HG03135 (cell line): ENCODE measurements at regions not wholly inside any gene's neighbourhood (a gene's known extent, or its start where the extent isn't known, plus 50 kb on each side); places are given as distances from the start of the nearest gene placed in this dataset.

Source experiments
- ATAC-seq: cut with Tn5 transposase; IDR thresholded peaks from one replicate; pipeline ENCODE4 v1.9.1; 2021; ENCODE audit warnings: mild to moderate bottlenecking, moderate library complexity; ENCODE audit not compliant: unreplicated experiment

GRCh38 chr14:85295318-85295717, 234.6 kb upstream of the FLRT2 start:
- ATAC-seq: no peak

GRCh38 chr14:85296456-85297210, 233.3 kb upstream of the FLRT2 start:
- no peak for ATAC-seq

GRCh38 chr14:85300107-85300506, 229.8 kb upstream of the FLRT2 start:
- no peak for ATAC-seq

- no peak for ATAC-seq
Observed at GRCh38 chr14:85301506-85301905, 228.4 kb upstream of the FLRT2 start.

DNA sequence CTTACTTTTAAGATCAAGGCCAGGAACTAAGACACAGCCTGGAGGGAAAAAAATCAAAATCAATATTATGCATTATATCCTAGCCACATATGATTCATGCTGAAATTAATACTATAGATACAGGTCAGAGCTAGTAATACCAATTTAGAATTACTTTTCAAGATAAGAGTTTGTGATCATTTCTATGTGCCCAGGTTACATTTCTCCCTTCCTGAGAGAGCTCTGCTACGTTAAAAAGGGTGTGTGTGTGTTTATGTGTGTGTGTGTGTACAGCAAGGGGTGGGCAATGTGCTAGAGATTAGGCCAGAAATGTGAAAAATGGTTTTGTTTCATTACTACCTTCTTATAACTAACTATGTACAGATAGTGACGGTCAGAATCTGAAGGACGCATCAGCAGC, 223.9 kb upstream of the FLRT2 start:
- no peak for ATAC-seq

DNA sequence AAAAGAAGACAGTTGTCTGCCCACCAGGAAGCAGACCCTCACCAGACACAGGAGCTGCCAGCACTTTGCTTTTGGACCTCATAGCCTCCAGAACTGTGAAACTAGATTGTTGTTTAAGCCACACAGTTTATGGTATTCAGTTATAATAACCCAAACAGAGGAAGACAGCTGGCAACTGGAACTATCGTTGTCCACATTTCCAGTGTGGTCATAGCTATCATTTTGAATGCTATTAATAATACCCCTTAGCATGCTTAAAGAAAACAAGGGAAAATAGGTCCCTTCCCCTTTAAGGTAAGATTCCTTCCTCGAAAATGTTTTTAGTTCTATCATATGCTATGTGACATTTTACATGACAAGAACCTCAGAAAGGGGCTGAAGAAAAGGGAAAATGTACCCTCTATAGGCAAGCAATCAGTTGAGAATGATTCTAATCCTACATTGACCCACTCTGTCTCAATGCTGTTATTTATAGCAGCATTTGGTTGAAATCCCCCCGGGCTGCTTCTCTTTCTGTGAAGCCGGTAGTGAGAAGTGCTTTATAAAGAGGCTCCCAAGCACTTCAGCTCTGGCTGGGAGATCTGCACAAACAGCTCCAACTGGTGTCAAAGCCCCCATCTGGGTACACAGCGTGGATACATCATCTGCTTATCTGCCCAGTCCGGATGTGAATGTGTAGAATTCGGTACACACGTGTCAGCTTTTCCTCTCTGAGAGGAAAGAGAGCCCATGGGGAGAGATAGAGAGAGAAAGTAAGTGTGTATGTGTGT, 221.2 kb upstream of the FLRT2 start:
- no peak for ATAC-seq

- ATAC-seq: no peak
Observed at GRCh38 chr14:85310491-85311272, 219.3 kb upstream of the FLRT2 start.

GRCh38 chr14:85313560-85314207, 216.3 kb upstream of the FLRT2 start:
- ATAC-seq: no peak

- no peak for ATAC-seq
Observed at GRCh38 chr14:85315290-85315689, 214.7 kb upstream of the FLRT2 start.

DNA sequence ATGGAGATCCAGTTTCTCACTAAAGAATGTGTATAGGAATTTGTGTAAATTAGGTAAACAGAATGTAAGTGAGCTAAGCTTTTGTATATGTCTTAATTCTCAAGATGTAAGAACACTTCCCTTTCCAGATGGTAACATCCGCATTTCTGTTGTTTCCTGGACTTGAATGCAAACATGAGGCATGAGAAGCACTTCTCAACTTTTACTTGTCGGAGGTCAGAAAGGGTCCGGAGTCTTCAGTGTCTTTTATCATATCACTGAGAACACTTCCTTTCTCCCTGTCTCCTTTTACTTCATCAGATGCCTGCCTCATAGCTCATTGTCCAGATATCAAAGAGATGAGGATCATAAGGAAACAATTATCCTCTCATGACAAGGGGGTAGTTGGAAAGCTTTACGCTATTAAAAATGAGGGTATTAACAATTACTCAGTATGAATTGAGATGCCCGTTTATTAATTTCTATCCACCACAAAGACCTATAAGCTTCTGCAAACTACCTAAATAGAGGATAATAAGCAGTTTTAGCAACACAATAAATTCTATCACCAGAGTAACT, 214.1 kb upstream of the FLRT2 start:
- no peak for ATAC-seq

GRCh38 chr14:85316701-85317410, 213.1 kb upstream of the FLRT2 start:
- no peak for ATAC-seq

DNA sequence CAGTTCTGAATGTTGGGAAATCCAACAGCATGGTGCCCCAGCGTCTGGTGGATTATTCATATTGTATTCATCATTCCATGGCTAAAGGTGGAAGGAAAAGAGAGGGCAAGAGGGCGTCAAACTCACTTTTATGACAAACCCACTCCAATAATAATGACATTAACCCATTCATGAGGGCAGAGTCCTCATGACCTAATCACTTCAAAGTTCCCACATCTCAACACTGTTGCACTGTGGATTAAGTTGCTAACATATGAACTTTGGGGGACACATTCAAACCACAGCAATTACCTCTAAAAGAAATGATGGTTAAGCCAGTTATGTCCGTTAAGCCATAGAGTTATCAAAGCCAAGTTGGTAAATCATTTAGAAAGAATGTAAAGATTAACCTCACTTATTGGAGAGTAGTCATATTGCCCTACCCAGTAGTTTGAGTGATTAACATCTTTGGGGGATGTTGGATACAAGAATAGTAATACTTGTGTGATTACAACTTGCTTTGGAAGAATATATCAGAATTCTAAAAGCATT, 212.4 kb upstream of the FLRT2 start:
- ATAC-seq: no peak

DNA sequence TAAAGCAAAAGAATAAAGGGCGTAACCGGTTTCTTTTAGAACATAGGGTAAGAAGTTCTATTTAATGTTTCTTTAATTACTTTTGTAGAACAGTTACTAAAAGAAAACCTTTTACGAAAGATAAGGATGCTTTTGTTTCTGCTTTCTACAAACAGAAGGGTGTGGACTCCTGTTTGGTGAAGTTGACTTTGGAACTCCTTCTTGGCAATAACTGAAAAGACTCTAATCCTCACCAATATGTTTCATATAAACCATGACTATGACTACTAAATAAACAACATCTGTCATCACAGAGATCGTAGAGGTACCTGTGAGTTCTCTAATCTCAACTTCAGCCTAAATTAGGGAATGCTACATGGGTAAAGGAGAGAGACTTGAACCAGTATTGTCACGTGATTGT, 210.8 kb upstream of the FLRT2 start:
- no peak for ATAC-seq

DNA sequence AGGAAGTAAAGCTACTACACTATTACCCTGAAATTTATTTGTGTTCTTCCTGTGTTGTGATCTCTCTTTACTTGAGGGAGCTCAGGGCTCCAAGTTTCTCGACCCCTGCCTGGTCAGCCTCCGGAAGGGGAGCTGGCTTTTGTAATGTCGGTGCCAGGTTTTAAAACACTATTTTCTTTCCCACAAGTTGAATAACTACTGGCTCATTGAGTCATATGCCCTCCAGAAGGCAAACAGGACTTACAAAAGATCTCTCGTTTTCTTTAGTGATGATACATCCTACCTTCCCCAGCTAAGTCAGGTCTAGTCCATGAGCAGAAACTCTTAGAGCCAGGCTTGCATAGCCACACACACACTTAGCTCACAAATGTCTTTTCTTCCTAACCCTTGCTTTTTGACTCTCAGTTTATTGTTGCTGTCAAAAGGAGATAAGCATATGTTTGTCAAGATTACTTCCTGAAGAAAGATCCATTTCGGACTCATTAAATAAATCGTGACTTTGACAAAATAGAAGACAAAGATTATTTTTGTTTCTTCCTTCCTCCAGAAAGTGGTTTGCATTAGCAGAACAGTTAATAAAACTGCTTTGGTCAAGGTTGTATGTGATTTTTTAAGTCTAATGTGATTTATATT, 209.8 kb upstream of the FLRT2 start:
- ATAC-seq: no peak

GRCh38 chr14:85325134-85326017, 204.6 kb upstream of the FLRT2 start:
- ATAC-seq: no peak

DNA sequence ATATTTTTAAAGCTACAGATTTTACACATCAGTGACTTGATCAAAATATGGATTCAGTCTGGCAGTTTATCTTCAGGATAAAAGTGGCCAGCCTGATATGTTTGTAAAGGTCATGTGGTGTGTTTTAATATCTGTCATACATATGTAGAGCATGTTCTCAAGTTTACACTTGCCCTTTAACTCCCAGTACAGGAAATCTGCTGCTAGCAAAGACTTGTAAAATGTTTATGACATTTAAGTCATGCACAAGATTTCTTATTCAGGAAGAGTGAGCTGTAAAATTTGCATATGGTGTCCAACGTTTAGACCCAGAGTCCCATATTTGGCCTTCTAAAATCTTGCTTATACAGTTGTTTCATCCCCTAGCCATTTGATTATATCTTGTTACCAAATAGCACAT, 197.5 kb upstream of the FLRT2 start:
- no peak for ATAC-seq

DNA sequence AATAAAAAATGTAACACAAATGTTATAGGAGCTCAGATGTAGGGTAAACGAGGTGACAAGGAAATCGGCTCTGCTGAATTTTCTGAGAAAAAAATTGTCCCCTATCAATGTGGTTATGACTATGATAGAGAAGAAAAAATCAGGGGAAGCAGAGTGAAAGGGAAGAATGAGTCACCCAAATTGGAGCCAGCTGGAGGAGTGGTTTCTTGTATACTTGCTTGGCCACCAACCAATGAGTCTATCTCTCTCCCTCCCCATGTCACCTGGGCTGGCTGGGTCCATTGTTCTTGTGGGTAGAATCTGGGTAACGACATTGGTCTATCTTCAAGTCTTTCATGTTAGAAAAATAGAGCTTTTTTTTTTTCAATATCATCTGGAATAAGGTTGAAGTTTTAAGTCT, 196.6 kb upstream of the FLRT2 start:
- no peak for ATAC-seq

GRCh38 chr14:85333841-85334240, 196.1 kb upstream of the FLRT2 start:
- ATAC-seq: no peak

- no peak for ATAC-seq
Observed at GRCh38 chr14:85334316-85334715, 195.6 kb upstream of the FLRT2 start.
